PC-3 (cell line): ENCODE measurements at regions not wholly inside any gene's neighbourhood (a gene's known extent, or its start where the extent isn't known, plus 50 kb on each side); places are given as distances from the start of the nearest gene placed in this dataset.

ENCODE experiments used
- ATAC-seq: fragments of 200-7000 bp; cut with Tn5 transposase; 2 replicates; pipeline ENCODE4 v1.9.1; 2020; ENCODE audit warnings: mild to moderate bottlenecking, moderate library complexity
- BruUV-seq: library from RNA; stranded (reverse); fragments of 400-500 nt; replicated peaks from 2 replicates; lab custom pipeline; 2021; lab: Mats Ljungman, UMichigan
- CTCF ChIA-PET: fragments of 300-600 bp; sonication (Branson Sonifier 250); formaldehyde crosslinking; loops from one replicate; lab custom pipeline; 2022; ENCODE audit warnings: antibody characterized with exemption; lab: Charles Lee
- POLR2A ChIA-PET: fragments of 300-600 bp; sonication (Branson Sonifier 250); formaldehyde crosslinking; loops from one replicate; lab custom pipeline; 2022; ENCODE audit warnings: antibody characterized with exemption; ENCODE audit not compliant: unreplicated experiment; lab: Charles Lee
- DNase-seq: peaks from one replicate; pipeline ENCODE4 v3.0.0-alpha.2; 2015
- H2AFZ ChIP-seq: fragments of 300-600 bp; sonication (generic); 2 replicates; pipeline ENCODE4 v1.6.0; 2016; ENCODE audit warnings: antibody characterized with exemption, low read length
- H3F3A ChIP-seq: fragments of 300-600 bp; sonication (generic); one replicate; pipeline ENCODE4 v1.6.0; 2017; ENCODE audit warnings: antibody characterized with exemption, low read length, control low read depth, mild to moderate bottlenecking; ENCODE audit not compliant: unreplicated experiment
- H3K27ac ChIP-seq: fragments of 300-600 bp; sonication (generic); 2 replicates; pipeline ENCODE4 v1.5.1; 2016; ENCODE audit warnings: mild to moderate bottlenecking, low read length
- H3K27me3 ChIP-seq: fragments of 300-600 bp; sonication (generic); 2 replicates; pipeline ENCODE4 v1.6.1; 2016; ENCODE audit warnings: low read length, mixed read lengths
- H3K36me3 ChIP-seq: fragments of 300-600 bp; sonication (generic); 2 replicates; pipeline ENCODE4 v1.6.1; 2016; ENCODE audit warnings: low read depth, mixed run types, low read length, mixed read lengths
- H3K4me1 ChIP-seq: fragments of 300-600 bp; sonication (generic); 2 replicates; pipeline ENCODE4 v1.5.1; 2016; ENCODE audit warnings: low read length; ENCODE audit not compliant: insufficient read depth
- H3K4me2 ChIP-seq: fragments of 300-600 bp; sonication (generic); 2 replicates; pipeline ENCODE4 v1.6.0; 2016; ENCODE audit warnings: low read length
- H3K4me3 ChIP-seq: fragments of 300-600 bp; sonication (generic); 2 replicates; pipeline ENCODE4 v1.5.1; 2016; ENCODE audit warnings: mild to moderate bottlenecking, low read length, mixed read lengths
- H3K79me2 ChIP-seq: fragments of 300-600 bp; sonication (generic); 2 replicates; pipeline ENCODE4 v1.6.1; 2017; ENCODE audit warnings: low read length, mixed read lengths
- H3K9ac ChIP-seq: fragments of 300-600 bp; sonication (generic); 2 replicates; pipeline ENCODE4 v1.6.0; 2016; ENCODE audit warnings: mild to moderate bottlenecking, low read length
- H3K9me2 ChIP-seq: fragments of 300-600 bp; sonication (generic); replicated peaks from 2 replicates; pipeline ENCODE4 v1.6.1; 2016; ENCODE audit warnings: mixed run types, low read length, mixed read lengths
- H3K9me3 ChIP-seq: fragments of 300-600 bp; sonication (generic); 2 replicates; pipeline ENCODE4 v1.6.1; 2016; ENCODE audit warnings: low read length, mixed read lengths
- H4K20me1 ChIP-seq: fragments of 300-600 bp; sonication (generic); 2 replicates; pipeline ENCODE4 v1.6.1; 2016; ENCODE audit warnings: low read length, mixed read lengths
- EZH2 ChIP-seq: fragments of 300-600 bp; sonication (generic); IDR thresholded peaks from one replicate; pipeline ENCODE4 v1.6.1; 2017; ENCODE audit warnings: antibody characterized with exemption, mild to moderate bottlenecking, low read length; ENCODE audit not compliant: unreplicated experiment
- EZH2phosphoT487 ChIP-seq: fragments of 300-600 bp; sonication (generic); IDR thresholded peaks from 2 replicates; pipeline ENCODE4 v1.6.1; 2018; ENCODE audit warnings: mild to moderate bottlenecking, antibody characterized with exemption, low read length, borderline replicate concordance
- intact Hi-C: fragments of 100-400 bp; cut with micrococcal nuclease; formaldehyde crosslinking; loops from 2 replicates; pipeline ENCODE4 v1.9.0; 2023
- TF ChIP-seq, protein P1 (sequence below): fragments of 300-600 bp; sonication (generic); conservative IDR thresholded peaks from 2 replicates; pipeline ENCODE4 v1.5.1; 2017; ENCODE audit warnings: antibody characterized with exemption, low read depth, mild to moderate bottlenecking, low read length

- H4K20me1 ChIP-seq = no peaks in the 10 kb centered on the region
- no peaks in the 10 kb centered on the region for H3K79me2 ChIP-seq
- no peaks in the 10 kb centered on the region for H3K9me2 ChIP-seq
- no peak overlapping the region for H2AFZ ChIP-seq
- no TSS peak for BruUV-seq
- DNase-seq (no peak), ATAC-seq (no peak)
- ChIA-PET CTCF (interaction anchor here (0.6 kb wide), 1 partner anchor 109 kb away, joined by 3 read pairs; no protein-coding TSS in a partner anchor), POLR2A (no interaction called here)
- H3K36me3 ChIP-seq = no peaks in the 10 kb centered on the region
- H3K9me3 ChIP-seq = no peaks in the 10 kb centered on the region
- no peak for TF ChIP-seq EZH2
- TF ChIP-seq, protein P1, sequence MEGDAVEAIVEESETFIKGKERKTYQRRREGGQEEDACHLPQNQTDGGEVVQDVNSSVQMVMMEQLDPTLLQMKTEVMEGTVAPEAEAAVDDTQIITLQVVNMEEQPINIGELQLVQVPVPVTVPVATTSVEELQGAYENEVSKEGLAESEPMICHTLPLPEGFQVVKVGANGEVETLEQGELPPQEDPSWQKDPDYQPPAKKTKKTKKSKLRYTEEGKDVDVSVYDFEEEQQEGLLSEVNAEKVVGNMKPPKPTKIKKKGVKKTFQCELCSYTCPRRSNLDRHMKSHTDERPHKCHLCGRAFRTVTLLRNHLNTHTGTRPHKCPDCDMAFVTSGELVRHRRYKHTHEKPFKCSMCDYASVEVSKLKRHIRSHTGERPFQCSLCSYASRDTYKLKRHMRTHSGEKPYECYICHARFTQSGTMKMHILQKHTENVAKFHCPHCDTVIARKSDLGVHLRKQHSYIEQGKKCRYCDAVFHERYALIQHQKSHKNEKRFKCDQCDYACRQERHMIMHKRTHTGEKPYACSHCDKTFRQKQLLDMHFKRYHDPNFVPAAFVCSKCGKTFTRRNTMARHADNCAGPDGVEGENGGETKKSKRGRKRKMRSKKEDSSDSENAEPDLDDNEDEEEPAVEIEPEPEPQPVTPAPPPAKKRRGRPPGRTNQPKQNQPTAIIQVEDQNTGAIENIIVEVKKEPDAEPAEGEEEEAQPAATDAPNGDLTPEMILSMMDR = no peak
- TF ChIP-seq EZH2phosphoT487 = no peak
- H3K9ac ChIP-seq = no peak overlapping the region
- intact Hi-C loops = loop anchor here (10.0 kb wide), 1 partner anchor 203 kb away; no protein-coding TSS in a partner anchor
- H3K4me3 ChIP-seq = no peak overlapping the region
- no peak overlapping the region for H3K27ac ChIP-seq
- no peaks in the 10 kb centered on the region for H3K4me1 ChIP-seq
- no peak overlapping the region for H3K4me2 ChIP-seq
- H3K27me3 ChIP-seq = no peaks in the 10 kb centered on the region
- no peaks in the 10 kb centered on the region for H3F3A ChIP-seq
Observed at GRCh38 chr1:208782186-208782585, 538.0 kb upstream of the PLXNA2 start.

GRCh38 chr1:208785629-208786028 is 541.4 kb upstream of the PLXNA2 start:
- POLR2A ChIA-PET = no interaction called here
- H3K9me3 ChIP-seq = no peaks in the 10 kb centered on the region
- CTCF ChIA-PET = interaction anchor here (0.5 to 0.6 kb wide), 2 partner anchors 37 to 763 kb away, joined by 4 read pairs; no protein-coding TSS in a partner anchor
- no peaks in the 10 kb centered on the region for H4K20me1 ChIP-seq
- no peak overlapping the region for H2AFZ ChIP-seq
- no peaks in the 10 kb centered on the region for H3K27me3 ChIP-seq
- no peaks in the 10 kb centered on the region for H3K9me2 ChIP-seq
- H3K79me2 ChIP-seq = no peaks in the 10 kb centered on the region
- DNase-seq (no peak), ATAC-seq (no peak)
- H3K4me2 ChIP-seq = no peak overlapping the region
- no peaks in the 10 kb centered on the region for H3F3A ChIP-seq
- H3K4me3 ChIP-seq = no peak overlapping the region
- H3K27ac ChIP-seq = no peak overlapping the region
- H3K36me3 ChIP-seq = no peaks in the 10 kb centered on the region
- intact Hi-C loops = loop anchor here (10.0 kb wide), 1 partner anchor 199 kb away; no protein-coding TSS in a partner anchor
- BruUV-seq = no TSS peak
- H3K9ac ChIP-seq = no peak overlapping the region
- H3K4me1 ChIP-seq = no peaks in the 10 kb centered on the region
- TF ChIP-seq EZH2phosphoT487 (no peak), EZH2 (no peak)
- TF ChIP-seq, protein P1 = no peak

GRCh38 chr1:208787219-208787618 is 543.0 kb upstream of the PLXNA2 start:
- intact Hi-C loops = loop anchor here (10.0 kb wide), 1 partner anchor 198 kb away; no protein-coding TSS in a partner anchor
- Histone ChIP-seq H3K9ac (no peak overlapping the region), H3K4me2 (no peak overlapping the region), H3K79me2 (no peaks in the 10 kb centered on the region), H3K4me1 (no peaks in the 10 kb centered on the region), H3K27me3 (no peaks in the 10 kb centered on the region), H3K27ac (no peak overlapping the region), H3K9me2 (no peaks in the 10 kb centered on the region), H3K9me3 (no peaks in the 10 kb centered on the region), H2AFZ (no peak overlapping the region), H3F3A (no peaks in the 10 kb centered on the region), H3K4me3 (no peak overlapping the region), H4K20me1 (no peaks in the 10 kb centered on the region), H3K36me3 (no peaks in the 10 kb centered on the region)
- DNase-seq (no peak), ATAC-seq (no peak)
- no TSS peak for BruUV-seq
- TF ChIP-seq, protein P1 = no peak
- no peak for TF ChIP-seq EZH2
- CTCF ChIA-PET = no interaction called here
- POLR2A ChIA-PET = no interaction called here
